ENCODE measurements at regions not wholly inside any gene's neighbourhood (a gene's known extent, or its start where the extent isn't known, plus 50 kb on each side); places are given as distances from the start of the nearest gene placed in this dataset.

DNA sequence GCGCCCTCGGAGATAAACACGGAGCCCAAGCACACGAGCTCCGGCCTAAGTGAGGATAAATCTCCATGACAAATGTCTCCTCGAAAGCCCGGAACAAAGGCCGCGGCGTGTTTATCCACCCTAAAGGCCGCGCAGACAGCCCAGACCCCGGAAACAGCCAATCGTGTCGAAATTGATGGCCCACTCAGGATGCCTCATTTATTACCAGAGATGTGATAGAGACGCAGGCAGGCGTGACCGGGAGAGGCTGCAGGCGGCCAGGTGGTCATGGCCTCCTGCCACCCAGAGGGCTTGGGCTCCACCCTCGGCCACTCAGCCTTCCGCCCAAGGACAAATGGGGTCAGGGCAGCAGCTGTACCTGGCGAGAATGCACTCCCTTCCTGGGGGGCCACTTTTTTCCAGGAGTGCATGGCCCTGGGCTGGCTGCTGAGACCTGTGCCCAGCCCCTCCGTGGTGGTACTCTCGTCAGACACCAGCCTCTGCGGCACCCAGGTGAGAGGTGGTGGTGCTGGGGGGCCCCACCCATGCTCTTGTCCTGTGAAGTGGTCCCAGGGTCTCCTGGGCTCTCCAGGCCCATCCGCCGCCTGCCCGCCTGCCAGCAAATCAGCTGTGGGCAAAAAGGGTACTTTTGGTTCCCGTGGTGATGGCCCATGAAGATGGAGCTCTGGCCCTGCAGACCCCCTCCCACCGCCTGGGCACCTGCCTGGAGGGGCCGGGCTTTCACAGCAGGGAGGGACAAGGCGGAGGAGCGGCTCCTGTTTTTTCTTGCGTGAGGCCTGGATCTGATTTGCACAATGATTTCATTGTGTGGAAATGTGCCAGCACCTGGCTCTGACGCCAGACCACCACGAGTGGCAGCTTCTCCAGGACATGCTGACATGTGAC, 211.5 kb upstream of the C14orf180 start:
- no peak for TF ChIP-seq POLR2A (IDR thresholded peaks at IDR 0.05)
- TF ChIP-seq, protein P1, sequence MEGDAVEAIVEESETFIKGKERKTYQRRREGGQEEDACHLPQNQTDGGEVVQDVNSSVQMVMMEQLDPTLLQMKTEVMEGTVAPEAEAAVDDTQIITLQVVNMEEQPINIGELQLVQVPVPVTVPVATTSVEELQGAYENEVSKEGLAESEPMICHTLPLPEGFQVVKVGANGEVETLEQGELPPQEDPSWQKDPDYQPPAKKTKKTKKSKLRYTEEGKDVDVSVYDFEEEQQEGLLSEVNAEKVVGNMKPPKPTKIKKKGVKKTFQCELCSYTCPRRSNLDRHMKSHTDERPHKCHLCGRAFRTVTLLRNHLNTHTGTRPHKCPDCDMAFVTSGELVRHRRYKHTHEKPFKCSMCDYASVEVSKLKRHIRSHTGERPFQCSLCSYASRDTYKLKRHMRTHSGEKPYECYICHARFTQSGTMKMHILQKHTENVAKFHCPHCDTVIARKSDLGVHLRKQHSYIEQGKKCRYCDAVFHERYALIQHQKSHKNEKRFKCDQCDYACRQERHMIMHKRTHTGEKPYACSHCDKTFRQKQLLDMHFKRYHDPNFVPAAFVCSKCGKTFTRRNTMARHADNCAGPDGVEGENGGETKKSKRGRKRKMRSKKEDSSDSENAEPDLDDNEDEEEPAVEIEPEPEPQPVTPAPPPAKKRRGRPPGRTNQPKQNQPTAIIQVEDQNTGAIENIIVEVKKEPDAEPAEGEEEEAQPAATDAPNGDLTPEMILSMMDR (IDR thresholded peaks at IDR 0.05 in 4 of 5, conservative IDR thresholded peaks at IDR 0.05 in 1 of 5), result no peak
